GM18861 (cell line): ENCODE measurements at regions not wholly inside any gene's neighbourhood (a gene's known extent, or its start where the extent isn't known, plus 50 kb on each side); places are given as distances from the start of the nearest gene placed in this dataset.
"Not testable (repeated sequence)": the region's sequence is repeated elsewhere in the genome, so short reads cannot be mapped to it uniquely, and the experiment has no call there.

Experiments
- ATAC-seq: cut with Tn5 transposase; IDR thresholded peaks from one replicate; pipeline ENCODE4 v1.9.1; 2021; ENCODE audit not compliant: unreplicated experiment

GRCh38 chr1:185681034-185681633 lies 53.1 kb upstream of the HMCN1 start:
- ATAC-seq, result no peak

GRCh38 chr1:185680453-185680852 lies 53.7 kb upstream of the HMCN1 start:
- no peak for ATAC-seq

- no peak for ATAC-seq
Measured at GRCh38 chr1:185679220-185679619, 55.0 kb upstream of the HMCN1 start.

GRCh38 chr1:185676969-185677368 lies 57.2 kb upstream of the HMCN1 start:
- no peak for ATAC-seq

GRCh38 chr1:185674201-185674600 lies 60.0 kb upstream of the HMCN1 start:
- ATAC-seq, result no peak

- ATAC-seq, result no peak
Measured at GRCh38 chr1:185672719-185673360, 61.4 kb upstream of the HMCN1 start.

GRCh38 chr1:185670187-185670627 lies 64.0 kb upstream of the HMCN1 start:
- peak; percentile 52 for ATAC-seq

- ATAC-seq, result no peak
Measured at GRCh38 chr1:185668013-185668412, 66.2 kb upstream of the HMCN1 start.

- ATAC-seq, result no peak
Measured at GRCh38 chr1:185666582-185666981, 67.6 kb upstream of the HMCN1 start.

GRCh38 chr1:185663771-185664296 lies 70.4 kb upstream of the HMCN1 start:
- no peak for ATAC-seq

GRCh38 chr1:185663332-185663731 lies 70.9 kb upstream of the HMCN1 start:
- no peak for ATAC-seq

- no peak for ATAC-seq
Measured at GRCh38 chr1:185661971-185662370, 72.2 kb upstream of the HMCN1 start.

- ATAC-seq, result no peak
Measured at GRCh38 chr1:185656663-185657062, 77.5 kb upstream of the HMCN1 start.

GRCh38 chr1:185654952-185655314 lies 79.3 kb upstream of the HMCN1 start:
- no peak for ATAC-seq

- no peak for ATAC-seq
Measured at GRCh38 chr1:185654199-185654951, 79.8 kb upstream of the HMCN1 start.

- ATAC-seq, result no peak
Measured at GRCh38 chr1:185653615-185654014, 80.6 kb upstream of the HMCN1 start.

GRCh38 chr1:185652348-185652747 lies 81.8 kb upstream of the HMCN1 start:
- ATAC-seq, result no peak

- no peak for ATAC-seq
Measured at GRCh38 chr1:185650602-185651230, 83.5 kb upstream of the HMCN1 start.

GRCh38 chr1:185648858-185649589 lies 85.2 kb upstream of the HMCN1 start:
- ATAC-seq, result no peak

- ATAC-seq, result not testable (repeated sequence)
Measured at GRCh38 chr1:185647597-185648267, 86.5 kb upstream of the HMCN1 start.
